Heart right ventricle (tissue), 16 donors: ENCODE measurements at regions not wholly inside any gene's neighbourhood (a gene's known extent, or its start where the extent isn't known, plus 50 kb on each side); places are given as distances from the start of the nearest gene placed in this dataset.

ENCODE experiments used
- ATAC-seq, 8 donors: fragments of 200-7000 bp; cut with Tn5 transposase; one replicate each; pipeline ENCODE4 v1.9.1; 2020; ENCODE audit warnings: mild to moderate bottlenecking in 8 of 8, moderate library complexity in 8 of 8, moderate number of reproducible peaks in 1 of 8
- DNase-seq, 2 donors: peaks; one replicate each; pipeline ENCODE4 v3.0.0-alpha.2; 2020
- H3K27ac ChIP-seq, 10 donors: fragments of 200-600 bp; sonication (generic) in 2 of 10; one replicate each; pipeline versions ENCODE4 v1.5.0 to v1.8.0; 2020 to 2022; ENCODE audit warnings: mild to moderate bottlenecking in 3 of 10
- H3K27me3 ChIP-seq, 7 donors: fragments of 200-600 bp; one replicate each; pipeline ENCODE4 v1.8.0; 2021 to 2022; ENCODE audit warnings: mild to moderate bottlenecking in 2 of 7
- H3K36me3 ChIP-seq, 9 donors: fragments of 200-600 bp; sonication (generic) in 1 of 9; one replicate each; pipeline versions ENCODE4 v1.5.0 to v1.8.0; 2020 to 2022; ENCODE audit warnings: mild to moderate bottlenecking in 2 of 9
- H3K4me1 ChIP-seq, 9 donors: fragments of 200-600 bp; sonication (generic) in 1 of 9; one replicate each; pipeline versions ENCODE4 v1.5.0 to v1.8.0; 2020 to 2022; ENCODE audit warnings: mild to moderate bottlenecking in 4 of 9
- H3K4me3 ChIP-seq, 10 donors: fragments of 200-600 bp; sonication (generic) in 2 of 10; one replicate each; pipeline versions ENCODE4 v1.5.0 to v1.8.0; 2020 to 2022; ENCODE audit warnings: mild to moderate bottlenecking in 7 of 10, moderate library complexity in 2 of 10
- H3K9me3 ChIP-seq, 11 donors: fragments of 200-600 bp in 10 of 11; sonication (generic) in 2 of 11; one replicate each; pipeline versions ENCODE4 v1.5.0 to v1.8.0; 2013 to 2022; ENCODE audit warnings: mild to moderate bottlenecking in 2 of 11, control low read depth in 1 of 11, moderate library complexity in 1 of 11
- WGBS, 2 donors: extraction: QIAGEN DNeasy Blood & Tissue Kit; methylation state at CpG; one replicate each; pipeline ENCODE4 v1.1.7; 2013; ENCODE audit warnings: inconsistent platforms in 1 of 2; 5-methylcytosine and 5-hydroxymethylcytosine counted together
- intact Hi-C, 10 donors: fragments of 100-400 bp; cut with DNase I; formaldehyde crosslinking; loops; one replicate each; pipeline versions ENCODE4 v1.11.1 to v1.14.2; 2022
- TF ChIP-seq, protein P1 (sequence below), 9 donors: fragments of 200-600 bp; sonication (generic) in 2 of 9; IDR thresholded peaks; one replicate each; pipeline versions ENCODE4 v1.5.0 to v1.8.0; 2021 to 2022; ENCODE audit warnings: antibody characterized with exemption in 9 of 9, mild to moderate bottlenecking in 5 of 9, moderate library complexity in 1 of 9
- donor health status: Arrhythmogenic right ventricular cardiomyopathy.
- donor health status: ischemic (EF 13 %, LVEDD 7.1; RV severe dilation, severe dysfunction).
- donor health status: healthy with polysubstance abuse.
- donor health status: DM: no; HTN: yes; CAD: no.
- donor health status: DM: no; HTN: no; CAD: no.
- donor health status: ischemic (EF 25% LVEDD 6.9; RV normal size, moderate dysfunction).
- donor health status: ischemic (EF 25% LVEDD 5.7; RV mildly dilated, moderate dysfunction).
- donor health status: healthy.
- donor health status: DM: yes; HTN: yes; CAD: no.
- donor health status: Ischemic cardiomyopathy.
- donor health status: ischemic (EF 35%, LVEDD 5.7; RV mildly dilated, moderate dysfunction).
- donor health status: nonischemic (EF 11% LVEDD 7.7; RV severe dilation, severe dysfunction).
- donor health status: DM: yes; HTN: yes; CAD: no.
- donor health status: PGD.
- donor health status: ischemic (EF 29% LVEDD 5.4; RV normal size, mild dysfunction).
- donor health status: nonischemic (EF 23%, LVEDD 6.1; RV moderate dilation, normal function).

DNA sequence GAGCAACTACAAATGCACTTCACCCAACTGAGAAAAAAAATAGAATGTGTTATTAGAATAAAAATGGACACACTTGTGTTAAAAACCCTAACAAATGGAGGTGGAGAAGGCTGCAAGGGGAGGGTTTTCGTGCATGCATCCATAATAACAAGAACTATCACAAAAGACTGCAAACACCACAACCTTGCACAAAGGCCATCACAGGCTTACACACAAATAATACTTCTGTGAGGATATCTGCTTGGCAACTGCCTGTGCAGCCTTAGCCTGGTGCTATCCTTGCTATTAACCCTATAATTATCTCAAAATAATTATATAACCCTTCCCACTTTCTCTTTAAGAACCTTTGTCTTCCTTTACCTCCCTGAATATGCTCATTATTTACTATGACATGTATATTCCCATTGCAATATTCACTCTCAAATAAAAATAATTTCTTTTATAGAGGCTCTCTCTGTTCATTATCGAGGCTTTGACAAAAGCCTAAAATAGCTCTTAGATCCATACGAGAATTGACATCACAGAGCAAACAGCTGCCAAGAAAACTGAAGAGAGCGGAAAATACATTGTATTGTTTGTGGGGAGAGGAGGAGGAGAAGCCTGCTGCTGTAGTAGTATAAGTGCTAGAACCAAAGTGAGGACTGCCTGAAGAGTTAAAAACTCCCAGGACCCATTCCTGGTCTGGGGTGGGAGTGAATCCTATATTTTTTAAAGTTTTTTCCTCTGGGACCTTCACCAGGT is 1768.7 kb downstream of the BRINP3 start:
- Histone ChIP-seq H3K4me3 (no peak overlapping the region), H3K36me3 (no peaks in the 10 kb centered on the region), H3K27me3 (no peaks in the 10 kb centered on the region), H3K9me3 (peaks cover 0 to 2% (median 0%) of the 10 kb centered on the region in 11 donors), H3K27ac (no peak overlapping the region), H3K4me1 (no peaks in the 10 kb centered on the region)
- intact Hi-C loops, result no loop called here
- TF ChIP-seq, protein P1, sequence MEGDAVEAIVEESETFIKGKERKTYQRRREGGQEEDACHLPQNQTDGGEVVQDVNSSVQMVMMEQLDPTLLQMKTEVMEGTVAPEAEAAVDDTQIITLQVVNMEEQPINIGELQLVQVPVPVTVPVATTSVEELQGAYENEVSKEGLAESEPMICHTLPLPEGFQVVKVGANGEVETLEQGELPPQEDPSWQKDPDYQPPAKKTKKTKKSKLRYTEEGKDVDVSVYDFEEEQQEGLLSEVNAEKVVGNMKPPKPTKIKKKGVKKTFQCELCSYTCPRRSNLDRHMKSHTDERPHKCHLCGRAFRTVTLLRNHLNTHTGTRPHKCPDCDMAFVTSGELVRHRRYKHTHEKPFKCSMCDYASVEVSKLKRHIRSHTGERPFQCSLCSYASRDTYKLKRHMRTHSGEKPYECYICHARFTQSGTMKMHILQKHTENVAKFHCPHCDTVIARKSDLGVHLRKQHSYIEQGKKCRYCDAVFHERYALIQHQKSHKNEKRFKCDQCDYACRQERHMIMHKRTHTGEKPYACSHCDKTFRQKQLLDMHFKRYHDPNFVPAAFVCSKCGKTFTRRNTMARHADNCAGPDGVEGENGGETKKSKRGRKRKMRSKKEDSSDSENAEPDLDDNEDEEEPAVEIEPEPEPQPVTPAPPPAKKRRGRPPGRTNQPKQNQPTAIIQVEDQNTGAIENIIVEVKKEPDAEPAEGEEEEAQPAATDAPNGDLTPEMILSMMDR (IDR thresholded peaks at IDR 0.05), result no peak
- 19 to 29% methylated on average over 4 of the region's 4 CpGs for WGBS, 2 donors
- DNase-seq, result no peak
- no peak for ATAC-seq

DNA sequence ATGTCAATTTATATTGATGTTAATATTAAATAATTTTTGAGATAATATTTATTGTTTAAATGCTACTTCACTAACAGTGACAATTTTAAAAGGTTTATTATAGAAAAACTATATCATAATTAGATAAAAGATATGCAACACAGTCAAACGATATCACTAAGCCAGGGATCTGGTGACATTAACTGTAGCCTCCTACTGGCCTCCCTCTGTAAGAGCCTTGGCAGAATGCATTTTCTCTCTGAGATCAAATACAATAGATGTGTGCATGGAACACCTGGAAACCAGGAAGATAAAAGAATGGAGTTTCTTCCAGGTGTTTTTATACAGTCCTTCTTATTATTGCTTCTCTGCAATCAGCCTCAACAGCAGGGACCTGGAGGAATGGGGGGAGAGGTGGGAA is 1762.1 kb downstream of the BRINP3 start:
- WGBS, 2 donors, result 29 to 50% methylated on average over 1 of the region's 1 CpG
- no peaks in the 10 kb centered on the region for H3K4me1 ChIP-seq
- H3K36me3 ChIP-seq, result no peaks in the 10 kb centered on the region
- no peak overlapping the region for H3K4me3 ChIP-seq
- H3K27me3 ChIP-seq, result no peaks in the 10 kb centered on the region
- intact Hi-C loops, result no loop called here
- H3K9me3 ChIP-seq, result peaks cover 0 to 3% (median 0%) of the 10 kb centered on the region in 11 donors
- TF ChIP-seq, protein P1 (IDR thresholded peaks at IDR 0.05), result no peak
- ATAC-seq (no peak), DNase-seq (no peak)
- no peak overlapping the region for H3K27ac ChIP-seq

DNA sequence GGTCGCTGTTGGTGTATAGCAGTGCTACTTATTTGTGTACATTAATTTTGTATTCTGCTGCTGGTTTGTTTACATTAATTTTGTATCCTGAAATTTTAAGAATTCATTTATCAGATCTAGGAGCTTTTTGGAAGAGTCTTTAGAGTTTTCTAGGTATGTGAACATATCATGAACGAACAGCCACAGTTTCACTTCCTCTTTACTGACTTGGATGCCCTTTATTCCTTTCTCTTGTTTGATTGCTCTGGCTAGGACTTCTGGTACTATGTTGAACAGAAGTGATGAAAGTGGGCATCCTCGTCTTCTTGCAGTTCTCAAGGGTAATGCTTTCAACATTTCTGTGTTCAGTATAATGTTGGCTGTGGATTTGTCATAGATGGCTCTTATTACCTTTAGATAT is 1757.9 kb downstream of the BRINP3 start:
- Histone ChIP-seq H3K4me1 (no peaks in the 10 kb centered on the region), H3K27ac (no peak overlapping the region), H3K27me3 (no peaks in the 10 kb centered on the region), H3K9me3 (peaks cover 0 to 3% (median 0%) of the 10 kb centered on the region in 11 donors), H3K4me3 (no peak overlapping the region), H3K36me3 (no peaks in the 10 kb centered on the region)
- ATAC-seq (no peak), DNase-seq (no peak)
- intact Hi-C loops, result no loop called here
- TF ChIP-seq, protein P1 (IDR thresholded peaks at IDR 0.05), result no peak
- 49 to 56% methylated on average over 3 of the region's 3 CpGs for WGBS, 2 donors

DNA sequence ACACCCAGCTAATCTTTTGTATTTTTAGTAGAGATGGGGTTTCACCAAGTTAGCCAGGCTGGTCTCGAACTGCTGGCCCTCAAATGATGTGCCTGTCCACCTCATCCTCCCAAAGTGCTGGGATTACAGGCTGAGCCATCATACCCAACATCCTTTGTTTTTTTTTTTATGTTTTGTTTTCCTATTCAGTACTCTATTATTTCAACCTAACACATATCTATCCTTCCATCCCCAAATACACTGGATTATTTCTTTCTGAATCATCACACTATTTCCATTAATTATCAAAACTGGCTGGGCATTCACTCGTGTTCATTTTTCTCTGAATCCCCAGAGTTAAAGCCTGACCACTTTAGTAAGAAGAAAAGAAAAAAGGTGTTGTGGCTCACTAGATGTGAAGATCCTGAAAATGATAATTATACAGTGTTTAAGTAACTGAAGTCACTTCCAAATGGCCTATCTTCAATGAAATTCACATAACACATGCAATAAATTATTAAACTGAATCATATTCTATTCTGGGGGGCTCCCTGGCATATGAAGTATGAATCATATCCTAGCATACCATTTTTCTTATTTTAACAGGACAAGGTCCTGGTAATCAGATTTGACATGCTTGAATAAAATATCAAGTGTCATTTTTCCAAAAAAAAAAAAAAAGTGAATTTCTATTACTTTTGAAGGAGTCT is 1754.2 kb downstream of the BRINP3 start:
- Histone ChIP-seq H3K27ac (no peak overlapping the region), H3K9me3 (peaks cover 0 to 3% (median 0%) of the 10 kb centered on the region in 11 donors), H3K27me3 (no peaks in the 10 kb centered on the region), H3K4me1 (no peaks in the 10 kb centered on the region), H3K36me3 (no peaks in the 10 kb centered on the region), H3K4me3 (no peak overlapping the region)
- intact Hi-C loops, result no loop called here
- DNase-seq, result no peak
- TF ChIP-seq, protein P1 (IDR thresholded peaks at IDR 0.05), result no peak
- ATAC-seq, result no peak
- 66 to 82% methylated on average over 2 of the region's 2 CpGs for WGBS, 2 donors
